Keratinocyte (primary cell): ENCODE measurements at regions not wholly inside any gene's neighbourhood (a gene's known extent, or its start where the extent isn't known, plus 50 kb on each side); places are given as distances from the start of the nearest gene placed in this dataset.

ENCODE experiments used
- DNase-seq: peaks from one replicate; pipeline ENCODE4 v3.0.0-alpha.2; 2011; ENCODE audit warnings: low read depth, missing footprints, low spot score
- FAIRE-seq: peaks from 2 replicates; lab custom pipeline; 2011; peaks lifted over from hg19 to GRCh38; lab: Jason Lieb, UNC
- H2AFZ ChIP-seq: 2 replicates; pipeline ENCODE4 v1.6.0; 2012; ENCODE audit warnings: low read length, control low read depth, inconsistent platforms; ENCODE audit not compliant: control insufficient read depth
- H3K27ac ChIP-seq: 2 replicates; pipeline ENCODE4 v1.5.1; 2011; ENCODE audit warnings: low read length; ENCODE audit not compliant: control insufficient read depth, insufficient read depth
- H3K27me3 ChIP-seq: 3 replicates; pipeline ENCODE4 v1.6.0; 2011; ENCODE audit warnings: low read length; ENCODE audit not compliant: control insufficient read depth, insufficient read depth; ENCODE audit errors: extremely low read depth
- H3K36me3 ChIP-seq, 2 experiments: 2 replicates in 1 of 2; 3 replicates in 1 of 2; pipeline ENCODE4 v1.5.1; 2011; ENCODE audit warnings: low read length in 2 of 2, mild to moderate bottlenecking in 1 of 2; ENCODE audit not compliant: control insufficient read depth in 2 of 2, insufficient read depth in 2 of 2; ENCODE audit errors: extremely low read depth in 1 of 2
- H3K4me1 ChIP-seq: 3 replicates; pipeline ENCODE4 v1.5.1; 2011; ENCODE audit warnings: low read length; ENCODE audit not compliant: control insufficient read depth, insufficient read depth; ENCODE audit errors: extremely low read depth
- H3K4me2 ChIP-seq: 3 replicates; pipeline ENCODE4 v1.6.0; 2011; ENCODE audit warnings: low read depth, low read length; ENCODE audit not compliant: control insufficient read depth, insufficient read depth; ENCODE audit errors: extremely low read depth
- H3K4me3 ChIP-seq, 3 experiments: fragments of 200-600 bp in 1 of 3; sonication (generic) in 1 of 3; 2 replicates in 2 of 3; 3 replicates in 1 of 3; pipeline ENCODE4 v1.5.1; 2011 to 2016; ENCODE audit warnings: low read length in 3 of 3, mild to moderate bottlenecking in 3 of 3, control low read depth in 2 of 3, inconsistent platforms in 1 of 3, low read depth in 1 of 3, mixed read lengths in 1 of 3, mixed run types in 1 of 3, moderate library complexity in 1 of 3; ENCODE audit not compliant: control insufficient read depth in 2 of 3, insufficient read depth in 2 of 3; ENCODE audit errors: extremely low read depth in 1 of 3
- H3K79me2 ChIP-seq: 2 replicates; pipeline ENCODE4 v1.6.0; 2012; ENCODE audit warnings: low read length; ENCODE audit not compliant: control insufficient read depth, insufficient read depth
- H3K9ac ChIP-seq: 3 replicates; pipeline ENCODE4 v1.6.0; 2011; ENCODE audit warnings: low read length; ENCODE audit not compliant: control insufficient read depth, insufficient read depth; ENCODE audit errors: extremely low read depth
- H3K9me1 ChIP-seq: 3 replicates; pipeline ENCODE4 v1.6.0; 2011; ENCODE audit warnings: low read length; ENCODE audit not compliant: control insufficient read depth, insufficient read depth; ENCODE audit errors: extremely low read depth
- H3K9me3 ChIP-seq: 2 replicates; pipeline ENCODE4 v1.5.1; 2012; ENCODE audit warnings: low read depth, low read length; ENCODE audit not compliant: control insufficient read depth
- H4K20me1 ChIP-seq: 3 replicates; pipeline ENCODE4 v1.6.0; 2011; ENCODE audit warnings: low read length; ENCODE audit not compliant: control insufficient read depth, insufficient read depth; ENCODE audit errors: extremely low read depth
- CTCF ChIP-seq, 3 experiments: IDR thresholded peaks in 1 of 3; conservative IDR thresholded peaks in 1 of 3; optimal IDR thresholded peaks in 1 of 3; 2 replicates in 2 of 3; 3 replicates in 1 of 3; pipeline versions ENCODE3 to v1.5.1; 2011; ENCODE audit warnings: low read length in 3 of 3, mild to moderate bottlenecking in 3 of 3, moderate library complexity in 2 of 3, control low read depth in 1 of 3, inconsistent platforms in 1 of 3; ENCODE audit not compliant: insufficient read depth in 2 of 3; ENCODE audit errors: extremely low read depth in 1 of 3
- EZH2 ChIP-seq: IDR thresholded peaks from one replicate; pipeline ENCODE4 v1.6.1; 2012; ENCODE audit warnings: inconsistent platforms, mild to moderate bottlenecking, low read length, moderate library complexity
- dilution Hi-C: fragments of 300-500 bp; cut with MboI; formaldehyde crosslinking; loops from one replicate; pipeline ENCODE4 v1.7.0; 2020; ENCODE audit warnings: low sequenced_read_pairs; ENCODE audit not compliant: extremely low pct_ligation_motif_present

DNA sequence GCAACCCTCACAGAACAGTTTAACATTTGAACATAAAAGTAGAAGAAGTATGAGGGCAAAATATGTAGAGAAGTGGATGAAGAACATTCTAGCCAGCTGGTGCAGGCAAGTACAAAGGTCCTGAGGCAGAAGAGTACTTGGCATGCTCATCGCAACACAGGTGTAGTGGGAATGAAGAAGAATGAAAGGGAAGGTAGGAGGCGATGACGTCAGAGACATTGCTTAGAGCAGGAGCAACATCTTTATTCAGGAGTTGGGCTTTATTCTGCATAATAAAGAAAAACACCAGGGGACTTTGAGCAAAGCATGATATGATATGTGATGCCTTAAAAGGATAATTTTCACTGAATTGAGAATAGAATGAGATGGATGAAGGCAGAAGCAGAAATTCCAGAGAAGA, 570.6 kb upstream of the CDH9 start:
- Histone ChIP-seq H3K4me2 (no peak overlapping the region), H3K9me3 (no peaks in the 10 kb centered on the region), H3K27ac (no peak overlapping the region), H3K9ac (no peak overlapping the region), H3K79me2 (no peaks in the 10 kb centered on the region), H3K4me1 (no peaks in the 10 kb centered on the region), H2AFZ (no peak overlapping the region), H3K36me3 (no peaks in the 10 kb centered on the region), H3K27me3 (no peaks in the 10 kb centered on the region), H3K4me3 (no peak overlapping the region), H4K20me1 (no peaks in the 10 kb centered on the region), H3K9me1 (no peaks in the 10 kb centered on the region)
- FAIRE-seq (no peak), DNase-seq (no peak)
- dilution Hi-C loops, result no loop called here
- TF ChIP-seq EZH2, result no peak
- no peak for TF ChIP-seq CTCF (optimal IDR thresholded peaks at IDR 0.05 in 1 of 3, IDR thresholded peaks at IDR 0.05 in 1 of 3, conservative IDR thresholded peaks at IDR 0.05 in 1 of 3; ENCODE audit: extremely low read depth in 1 of 3, insufficient read depth in 2 of 3, low read length in 3 of 3)

GRCh38 chr5:27598576-27598975, 560.2 kb upstream of the CDH9 start:
- Histone ChIP-seq H3K36me3 (no peaks in the 10 kb centered on the region), H3K79me2 (no peaks in the 10 kb centered on the region), H3K9me3 (no peaks in the 10 kb centered on the region), H3K27ac (no peak overlapping the region), H3K4me2 (no peak overlapping the region), H3K4me1 (no peaks in the 10 kb centered on the region), H2AFZ (no peak overlapping the region), H4K20me1 (no peaks in the 10 kb centered on the region), H3K27me3 (no peaks in the 10 kb centered on the region), H3K9ac (no peak overlapping the region), H3K4me3 (no peak overlapping the region), H3K9me1 (no peaks in the 10 kb centered on the region)
- DNase-seq (no peak), FAIRE-seq (no peak)
- TF ChIP-seq CTCF (optimal IDR thresholded peaks at IDR 0.05 in 1 of 3, IDR thresholded peaks at IDR 0.05 in 1 of 3, conservative IDR thresholded peaks at IDR 0.05 in 1 of 3; ENCODE audit: extremely low read depth in 1 of 3, insufficient read depth in 2 of 3, low read length in 3 of 3) (no peak), EZH2 (no peak)
- dilution Hi-C loops, result no loop called here
